Mesothelial cell of epicardium (in vitro differentiated cells): ENCODE measurements at regions not wholly inside any gene's neighbourhood (a gene's known extent, or its start where the extent isn't known, plus 50 kb on each side); places are given as distances from the start of the nearest gene placed in this dataset.

Experiments
- DNase-seq, 2 experiments: peaks; one replicate each; pipeline ENCODE4 v3.0.0; 2021; ENCODE audit warnings: low spot score in 2 of 2; ENCODE audit not compliant: unreplicated experiment in 2 of 2
- H3K27ac Mint-ChIP-seq: 2 replicates; pipeline ENCODE4 v1.8.0; 2021; ENCODE audit warnings: mixed read lengths
- H3K27me3 Mint-ChIP-seq: 2 replicates; pipeline ENCODE4 v1.8.0; 2021; ENCODE audit warnings: low read depth, mixed read lengths
- H3K36me3 Mint-ChIP-seq: 2 replicates; pipeline ENCODE4 v1.8.0; 2021; ENCODE audit warnings: mixed read lengths
- H3K4me1 Mint-ChIP-seq: 2 replicates; pipeline ENCODE4 v1.8.0; 2021; ENCODE audit warnings: mixed read lengths
- H3K4me3 Mint-ChIP-seq: 2 replicates; pipeline ENCODE4 v1.8.0; 2021; ENCODE audit warnings: mild to moderate bottlenecking, moderate library complexity, mixed read lengths
- H3K9me3 Mint-ChIP-seq: 2 replicates; pipeline ENCODE4 v1.8.0; 2021; ENCODE audit warnings: mixed read lengths
- CTCF ChIP-seq: fragments of 200-600 bp; sonication (generic); IDR thresholded peaks from one replicate; pipeline ENCODE4 v1.5.0; 2021; ENCODE audit warnings: antibody characterized with exemption; ENCODE audit not compliant: unreplicated experiment

- Mint-ChIP-seq H3K9me3 (no peaks in the 10 kb centered on the region), H3K4me1 (peaks cover 10% of the 10 kb centered on the region), H3K27ac (no peak overlapping the region), H3K4me3 (no peak overlapping the region), H3K27me3 (peaks cover 10% of the 10 kb centered on the region), H3K36me3 (no peaks in the 10 kb centered on the region)
- peak; percentile 59 for TF ChIP-seq CTCF
- no peak for DNase-seq
These were observed 185.6 kb upstream of the ARID2 start for GRCh38 chr12:45543887-45544286.

- no peak overlapping the region for H3K4me3 Mint-ChIP-seq
- H3K4me1 Mint-ChIP-seq, result peaks cover 6% of the 10 kb centered on the region
- TF ChIP-seq CTCF, result no peak
- H3K9me3 Mint-ChIP-seq, result no peaks in the 10 kb centered on the region
- peaks cover 10% of the 10 kb centered on the region for H3K27me3 Mint-ChIP-seq
- no peak overlapping the region for H3K27ac Mint-ChIP-seq
- no peaks in the 10 kb centered on the region for H3K36me3 Mint-ChIP-seq
- DNase-seq, result no peak
These were observed 183.0 kb upstream of the ARID2 start for GRCh38 chr12:45546545-45546944.

- Mint-ChIP-seq H3K4me3 (no peak overlapping the region), H3K27me3 (peaks cover 10% of the 10 kb centered on the region), H3K36me3 (no peaks in the 10 kb centered on the region), H3K27ac (no peak overlapping the region), H3K9me3 (no peaks in the 10 kb centered on the region), H3K4me1 (peaks cover 11% of the 10 kb centered on the region)
- TF ChIP-seq CTCF, result no peak
- no peak for DNase-seq
These were observed 182.4 kb upstream of the ARID2 start for GRCh38 chr12:45547132-45547531.

- H3K4me1 Mint-ChIP-seq, result peaks cover 11% of the 10 kb centered on the region
- no peak for TF ChIP-seq CTCF
- DNase-seq, result no peak
- H3K36me3 Mint-ChIP-seq, result no peaks in the 10 kb centered on the region
- H3K4me3 Mint-ChIP-seq, result no peak overlapping the region
- no peak overlapping the region for H3K27ac Mint-ChIP-seq
- peaks cover 7% of the 10 kb centered on the region for H3K27me3 Mint-ChIP-seq
- H3K9me3 Mint-ChIP-seq, result no peaks in the 10 kb centered on the region
These were observed 181.7 kb upstream of the ARID2 start for GRCh38 chr12:45547822-45548221.

- Mint-ChIP-seq H3K36me3 (no peaks in the 10 kb centered on the region), H3K4me1 (peaks cover 11% of the 10 kb centered on the region), H3K27me3 (peaks cover 3% of the 10 kb centered on the region), H3K27ac (no peak overlapping the region), H3K4me3 (no peak overlapping the region), H3K9me3 (no peaks in the 10 kb centered on the region)
- no peak for DNase-seq
- TF ChIP-seq CTCF, result no peak
These were observed 181.1 kb upstream of the ARID2 start for GRCh38 chr12:45548426-45548825.

- no peak for DNase-seq
- Mint-ChIP-seq H3K9me3 (no peaks in the 10 kb centered on the region), H3K27ac (no peak overlapping the region), H3K36me3 (no peaks in the 10 kb centered on the region), H3K4me3 (no peak overlapping the region), H3K27me3 (peaks cover 3% of the 10 kb centered on the region), H3K4me1 (peaks cover 11% of the 10 kb centered on the region)
- TF ChIP-seq CTCF, result no peak
These were observed 180.1 kb upstream of the ARID2 start for GRCh38 chr12:45549337-45549902.
